ENCODE measurements at regions not wholly inside any gene's neighbourhood (a gene's known extent, or its start where the extent isn't known, plus 50 kb on each side); places are given as distances from the start of the nearest gene placed in this dataset.

DNA sequence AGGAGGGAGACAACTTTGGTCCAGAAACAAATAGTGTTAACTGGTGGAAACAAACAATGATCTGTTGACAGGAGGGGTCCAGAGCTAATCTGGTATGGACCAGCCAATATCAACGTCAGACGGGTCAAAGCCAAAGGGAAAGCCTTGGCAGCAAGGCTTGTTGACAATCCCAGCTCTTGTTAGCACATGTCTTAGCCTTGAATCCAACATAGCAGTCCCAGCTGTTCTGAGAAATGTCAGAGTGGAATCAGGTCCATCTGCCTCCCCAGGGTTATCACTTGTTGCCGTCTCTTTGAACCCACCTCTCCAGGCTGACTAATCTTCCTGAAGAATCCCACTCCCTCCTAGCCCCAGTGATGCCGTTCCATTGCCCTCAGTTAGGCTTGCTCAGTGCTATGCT, 404.6 kb upstream of the MCTP2 start:
- no peaks in the 10 kb centered on the region for H3K27me3 ChIP-seq (ENCODE audit: control insufficient read depth, insufficient read depth, low read length, poor library complexity, severe bottlenecking)

DNA sequence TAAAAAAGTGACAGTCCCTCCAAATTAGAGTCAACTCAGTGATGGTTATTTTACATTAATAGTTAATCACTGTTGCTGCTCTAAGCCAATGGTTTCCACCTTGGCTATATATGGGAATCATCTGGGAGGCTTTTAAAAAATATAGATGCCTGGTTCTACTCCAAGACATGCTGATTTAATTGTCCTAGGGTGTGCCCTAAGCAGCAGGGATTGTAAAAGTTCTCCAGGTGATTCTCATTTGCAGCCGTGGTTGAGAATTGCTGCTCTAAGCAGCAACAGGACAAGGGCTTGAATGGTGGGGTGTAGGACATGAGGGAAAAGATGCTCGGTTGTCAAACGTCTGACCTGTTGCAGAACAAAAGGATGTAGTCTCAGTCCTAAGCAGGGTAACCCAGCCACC, 405.1 kb upstream of the MCTP2 start:
- Histone ChIP-seq H3K27me3 (ENCODE audit: control insufficient read depth, insufficient read depth, low read length, poor library complexity, severe bottlenecking) (no peaks in the 10 kb centered on the region), H3K4me1 (ENCODE audit: control insufficient read depth, insufficient read depth, low read length) (peaks cover 18% of the 10 kb centered on the region), H3K36me3 (ENCODE audit: control insufficient read depth, insufficient read depth, low read length) (no peaks in the 10 kb centered on the region), H3K9me3 (ENCODE audit: control insufficient read depth, low read length) (no peaks in the 10 kb centered on the region), H3K27ac (ENCODE audit: low read depth, low read length) (no peak overlapping the region), H3K9ac (ENCODE audit: extremely low read depth, low read length, poor library complexity, severe bottlenecking) (no peak overlapping the region), H3K4me3 (ENCODE audit: low read length) (no peak overlapping the region)
- 82 to 89% methylated on average over 2 to 3 of the region's 3 CpGs for whole genome bisulfite sequencing, 2 experiments (ENCODE audit: insufficient coverage in 1 of 2, insufficient read length in 1 of 2)
- H3K9me3 Mint-ChIP-seq = no peaks in the 10 kb centered on the region
- no peaks in the 10 kb centered on the region for H3K36me3 Mint-ChIP-seq (ENCODE audit: low read depth)
- no peak overlapping the region for H3K27ac Mint-ChIP-seq
- H3K27me3 Mint-ChIP-seq (ENCODE audit: insufficient read depth) = peaks cover 23% of the 10 kb centered on the region
- H3K4me3 Mint-ChIP-seq = no peak overlapping the region
- no peak for TF ChIP-seq CTCF (conservative IDR thresholded peaks at IDR 0.05)
- H3K4me1 Mint-ChIP-seq = peaks cover 38% of the 10 kb centered on the region
- no peak for DNase-seq

More for the DNA sequence above, 404.6 kb upstream of the MCTP2 start:
- no peaks in the 10 kb centered on the region for H3K9me3 Mint-ChIP-seq
- no peaks in the 10 kb centered on the region for H3K9me3 ChIP-seq (ENCODE audit: control insufficient read depth, low read length)
- H3K4me1 ChIP-seq (ENCODE audit: control insufficient read depth, insufficient read depth, low read length) = peaks cover 18% of the 10 kb centered on the region
- TF ChIP-seq CTCF (conservative IDR thresholded peaks at IDR 0.05) = no peak
- H3K36me3 Mint-ChIP-seq (ENCODE audit: low read depth) = no peaks in the 10 kb centered on the region
- DNase-seq = no peak
- no peak overlapping the region for H3K4me3 ChIP-seq (ENCODE audit: low read length)
- H3K27ac Mint-ChIP-seq = no peak overlapping the region
- peaks cover 23% of the 10 kb centered on the region for H3K27me3 Mint-ChIP-seq (ENCODE audit: insufficient read depth)
- H3K36me3 ChIP-seq (ENCODE audit: control insufficient read depth, insufficient read depth, low read length) = no peaks in the 10 kb centered on the region
- H3K4me3 Mint-ChIP-seq = no peak overlapping the region
- H3K27ac ChIP-seq (ENCODE audit: low read depth, low read length) = no peak overlapping the region
- H3K4me1 Mint-ChIP-seq = peaks cover 38% of the 10 kb centered on the region
- H3K9ac ChIP-seq (ENCODE audit: extremely low read depth, low read length, poor library complexity, severe bottlenecking) = no peak overlapping the region
- whole genome bisulfite sequencing, 2 experiments (ENCODE audit: insufficient coverage in 1 of 2, insufficient read length in 1 of 2) = 80 to 89% methylated on average over 4 of the region's 4 CpGs

DNA sequence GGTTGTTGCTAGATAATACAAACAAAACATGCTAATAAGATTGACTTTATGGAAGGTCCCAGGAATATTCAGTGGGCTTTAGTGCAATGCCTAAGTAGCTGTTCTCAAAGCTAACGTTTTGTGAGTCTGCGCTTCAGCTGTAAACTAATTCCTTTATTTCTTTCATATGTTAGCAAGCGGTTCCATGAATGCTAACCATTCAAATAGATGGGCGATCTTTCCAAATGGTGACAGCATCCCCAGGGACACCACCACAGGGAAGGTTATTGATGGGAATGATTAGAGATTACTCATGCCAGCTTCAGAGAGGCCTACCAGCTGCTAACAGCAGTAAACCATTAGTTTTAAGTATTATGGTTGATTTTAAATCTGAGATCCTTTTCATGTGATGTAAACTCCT, 405.7 kb upstream of the MCTP2 start:
- Mint-ChIP-seq H3K4me3 (no peak overlapping the region), H3K27ac (no peak overlapping the region), H3K4me1 (peaks cover 31% of the 10 kb centered on the region), H3K36me3 (ENCODE audit: low read depth) (no peaks in the 10 kb centered on the region), H3K9me3 (no peaks in the 10 kb centered on the region), H3K27me3 (ENCODE audit: insufficient read depth) (peaks cover 20% of the 10 kb centered on the region)
- H3K27me3 ChIP-seq (ENCODE audit: control insufficient read depth, insufficient read depth, low read length, poor library complexity, severe bottlenecking) = no peaks in the 10 kb centered on the region
- H3K4me1 ChIP-seq (ENCODE audit: control insufficient read depth, insufficient read depth, low read length) = peaks cover 14% of the 10 kb centered on the region
- no peak overlapping the region for H3K9ac ChIP-seq (ENCODE audit: extremely low read depth, low read length, poor library complexity, severe bottlenecking)
- no peak for TF ChIP-seq CTCF (conservative IDR thresholded peaks at IDR 0.05)
- H3K36me3 ChIP-seq (ENCODE audit: control insufficient read depth, insufficient read depth, low read length) = no peaks in the 10 kb centered on the region
- 36 to 56% methylated on average over 4 of the region's 4 CpGs for WGBS, 2 experiments (ENCODE audit: insufficient coverage in 1 of 2, insufficient read length in 1 of 2)
- no peak overlapping the region for H3K4me3 ChIP-seq (ENCODE audit: low read length)
- DNase-seq = no peak
- no peaks in the 10 kb centered on the region for H3K9me3 ChIP-seq (ENCODE audit: control insufficient read depth, low read length)
- no peak overlapping the region for H3K27ac ChIP-seq (ENCODE audit: low read depth, low read length)

All from endodermal cell (in vitro differentiated cells).